Spleen (tissue), 7 donors: ENCODE measurements at regions not wholly inside any gene's neighbourhood (a gene's known extent, or its start where the extent isn't known, plus 50 kb on each side); places are given as distances from the start of the nearest gene placed in this dataset.

Experiments used
- POLR2A ChIP-seq, 3 donors: fragments of 450-650 bp; IDR thresholded peaks; one replicate each; pipeline ENCODE4 v1.5.1; 2017; ENCODE audit warnings: antibody characterized with exemption in 3 of 3, mild to moderate bottlenecking in 1 of 3
- TF ChIP-seq, protein P1 (sequence below), 11 experiments: fragments of 200-600 bp in 7 of 11; fragments of 450-650 bp in 4 of 11; sonication (generic) in 4 of 11; IDR thresholded peaks in 8 of 11; conservative IDR thresholded peaks in 3 of 11; 1 replicate in 7 of 11; 2 replicates in 4 of 11; pipeline versions ENCODE4 v1.4.0 to v1.8.0; 2016 to 2021; ENCODE audit warnings: antibody characterized with exemption in 11 of 11, inconsistent platforms in 4 of 11, mild to moderate bottlenecking in 1 of 11
- donor health status: DM: no; HTN: no; CAD: no; lungs with moderate emphysema.
- donor health status: DM: no; HTN: no; CAD: no.
- donor health status: DM: no; HTN: no; CAD: no.

GRCh38 chr7:128178611-128179010 lies 62.5 kb upstream of the LEP start:
- TF ChIP-seq, protein P1, sequence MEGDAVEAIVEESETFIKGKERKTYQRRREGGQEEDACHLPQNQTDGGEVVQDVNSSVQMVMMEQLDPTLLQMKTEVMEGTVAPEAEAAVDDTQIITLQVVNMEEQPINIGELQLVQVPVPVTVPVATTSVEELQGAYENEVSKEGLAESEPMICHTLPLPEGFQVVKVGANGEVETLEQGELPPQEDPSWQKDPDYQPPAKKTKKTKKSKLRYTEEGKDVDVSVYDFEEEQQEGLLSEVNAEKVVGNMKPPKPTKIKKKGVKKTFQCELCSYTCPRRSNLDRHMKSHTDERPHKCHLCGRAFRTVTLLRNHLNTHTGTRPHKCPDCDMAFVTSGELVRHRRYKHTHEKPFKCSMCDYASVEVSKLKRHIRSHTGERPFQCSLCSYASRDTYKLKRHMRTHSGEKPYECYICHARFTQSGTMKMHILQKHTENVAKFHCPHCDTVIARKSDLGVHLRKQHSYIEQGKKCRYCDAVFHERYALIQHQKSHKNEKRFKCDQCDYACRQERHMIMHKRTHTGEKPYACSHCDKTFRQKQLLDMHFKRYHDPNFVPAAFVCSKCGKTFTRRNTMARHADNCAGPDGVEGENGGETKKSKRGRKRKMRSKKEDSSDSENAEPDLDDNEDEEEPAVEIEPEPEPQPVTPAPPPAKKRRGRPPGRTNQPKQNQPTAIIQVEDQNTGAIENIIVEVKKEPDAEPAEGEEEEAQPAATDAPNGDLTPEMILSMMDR (IDR thresholded peaks at IDR 0.05 in 8 of 11, conservative IDR thresholded peaks at IDR 0.05 in 3 of 11): no peak
- no peak for TF ChIP-seq POLR2A (IDR thresholded peaks at IDR 0.05)
